GM21360 (cell line): ENCODE measurements at regions not wholly inside any gene's neighbourhood (a gene's known extent, or its start where the extent isn't known, plus 50 kb on each side); places are given as distances from the start of the nearest gene placed in this dataset.
"Not testable (repeated sequence)": the region's sequence is repeated elsewhere in the genome, so short reads cannot be mapped to it uniquely, and the experiment has no call there.

Source experiments
- ATAC-seq: cut with Tn5 transposase; IDR thresholded peaks from one replicate; pipeline ENCODE4 v1.9.1; 2021; ENCODE audit warnings: mild to moderate bottlenecking, moderate library complexity; ENCODE audit not compliant: unreplicated experiment

DNA sequence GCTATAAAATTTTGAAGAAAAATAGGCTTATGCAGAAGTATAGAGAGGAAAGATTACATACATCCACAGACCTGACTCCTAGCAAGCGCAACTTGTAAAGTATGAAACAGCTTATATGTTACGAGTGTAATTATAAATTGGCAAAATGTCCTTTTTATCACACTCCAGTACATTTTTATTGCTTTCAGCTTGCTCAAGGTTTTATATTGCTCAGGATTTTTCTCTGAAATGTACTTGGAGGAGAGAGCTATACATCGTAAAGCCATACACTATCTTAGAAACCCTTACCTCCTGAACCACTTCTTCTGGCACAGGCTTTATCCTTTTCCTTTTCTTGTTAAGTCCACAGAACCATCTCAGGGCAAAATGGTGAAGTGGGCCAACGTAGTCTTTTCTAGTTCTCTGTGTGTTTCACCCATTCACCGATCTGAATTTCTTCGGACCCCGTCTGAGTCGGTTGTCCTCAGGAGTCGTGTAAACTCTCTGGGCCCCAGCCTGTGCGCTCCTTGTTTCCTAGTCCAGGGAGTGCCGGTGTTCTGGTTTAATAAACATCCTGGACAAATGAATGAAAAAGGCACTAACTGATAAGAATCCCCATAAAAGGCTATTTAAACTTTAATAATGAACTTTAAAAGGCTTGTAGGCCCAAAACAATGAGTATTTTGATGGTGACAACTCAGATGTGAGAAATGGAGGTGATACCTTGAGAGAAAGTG is 150.2 kb upstream of the SPATA31A3 start:
- ATAC-seq: not testable (repeated sequence)

GRCh38 chr9:67136376-67136775 is 144.0 kb upstream of the SPATA31A3 start:
- ATAC-seq: not testable (repeated sequence)

- ATAC-seq: not testable (repeated sequence)
Measured at GRCh38 chr9:67133124-67133523, 140.8 kb upstream of the SPATA31A3 start.

DNA sequence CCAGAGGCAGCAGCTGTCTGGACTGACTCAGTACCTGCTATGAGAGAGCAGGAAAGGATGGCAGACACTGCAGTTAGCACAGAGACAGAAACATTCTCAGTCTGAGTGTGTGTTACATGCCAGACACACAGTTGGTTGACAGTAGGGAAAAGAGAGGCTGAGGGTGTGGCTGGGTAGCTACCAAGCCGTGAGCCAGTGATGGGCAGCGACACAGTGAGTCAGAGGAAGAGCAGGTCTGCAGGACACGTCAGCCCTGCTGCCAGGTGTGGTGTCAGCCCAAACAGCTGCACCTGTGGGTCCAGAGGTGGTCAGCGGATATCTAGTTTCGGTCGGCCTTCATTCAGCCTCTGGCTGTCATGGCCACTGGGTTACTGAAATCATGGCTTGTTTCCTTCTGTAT is 124.4 kb upstream of the SPATA31A3 start:
- not testable (repeated sequence) for ATAC-seq

DNA sequence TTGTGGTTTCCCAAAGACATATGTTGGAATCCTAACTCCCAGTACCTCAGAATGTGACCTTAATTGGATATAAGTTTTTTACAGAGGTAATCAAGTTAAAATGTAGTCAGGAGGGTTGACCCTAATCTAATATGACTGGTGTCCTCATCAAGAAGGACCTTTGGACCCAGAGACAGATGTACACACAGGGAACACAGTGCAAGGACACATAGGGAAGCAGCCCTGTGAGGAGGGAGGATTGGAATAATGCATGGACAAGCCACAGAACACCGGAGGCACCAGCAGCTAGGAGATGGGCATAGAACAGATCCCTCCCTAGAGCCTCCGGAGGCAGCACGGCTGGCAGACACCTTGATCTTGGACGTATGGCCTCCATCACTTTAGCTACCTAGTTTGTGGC is 119.8 kb upstream of the SPATA31A3 start:
- not testable (repeated sequence) for ATAC-seq

DNA sequence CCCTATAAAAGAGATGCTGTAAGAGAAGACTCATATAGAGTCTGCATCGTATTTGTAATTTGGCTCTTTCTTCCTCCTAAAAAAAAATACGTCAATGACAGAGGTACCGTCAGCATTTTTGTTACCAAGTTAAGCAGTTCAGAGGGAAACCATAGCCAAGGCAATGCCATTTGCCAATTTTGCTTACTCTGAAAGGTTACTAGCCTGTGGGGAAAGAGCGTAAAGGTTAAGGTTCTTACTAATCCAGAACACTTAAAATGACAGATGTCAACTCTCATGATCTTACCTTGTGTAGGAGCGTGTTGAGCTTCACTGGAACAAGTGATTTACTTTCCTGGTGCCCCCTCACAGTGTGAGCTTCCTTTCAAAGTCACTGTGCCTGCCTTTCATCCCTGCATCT is 119.4 kb upstream of the SPATA31A3 start:
- not testable (repeated sequence) for ATAC-seq

GRCh38 chr9:67109859-67110258 is 117.5 kb upstream of the SPATA31A3 start:
- ATAC-seq: not testable (repeated sequence)

DNA sequence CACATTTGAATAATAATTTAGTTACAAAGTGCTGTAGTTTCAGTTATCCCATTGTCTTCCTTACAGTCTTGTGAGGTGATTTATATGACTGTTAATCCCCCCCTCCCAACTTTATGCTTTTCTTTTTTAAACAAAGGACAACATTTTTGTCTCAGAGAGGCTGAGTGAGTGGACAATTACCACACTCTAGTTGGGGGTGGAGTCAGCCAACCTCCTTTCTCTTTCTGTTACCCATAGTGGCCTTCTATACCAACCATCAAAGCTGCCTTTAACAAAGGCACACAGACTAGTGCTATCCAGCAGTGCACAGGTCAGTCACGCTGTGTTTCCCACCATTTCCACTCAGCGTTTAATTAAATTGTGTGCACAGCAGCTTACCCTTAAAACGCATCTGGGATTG is 114.3 kb upstream of the SPATA31A3 start:
- ATAC-seq: not testable (repeated sequence)

- not testable (repeated sequence) for ATAC-seq
Measured at GRCh38 chr9:67102506-67103276, 110.3 kb upstream of the SPATA31A3 start.

DNA sequence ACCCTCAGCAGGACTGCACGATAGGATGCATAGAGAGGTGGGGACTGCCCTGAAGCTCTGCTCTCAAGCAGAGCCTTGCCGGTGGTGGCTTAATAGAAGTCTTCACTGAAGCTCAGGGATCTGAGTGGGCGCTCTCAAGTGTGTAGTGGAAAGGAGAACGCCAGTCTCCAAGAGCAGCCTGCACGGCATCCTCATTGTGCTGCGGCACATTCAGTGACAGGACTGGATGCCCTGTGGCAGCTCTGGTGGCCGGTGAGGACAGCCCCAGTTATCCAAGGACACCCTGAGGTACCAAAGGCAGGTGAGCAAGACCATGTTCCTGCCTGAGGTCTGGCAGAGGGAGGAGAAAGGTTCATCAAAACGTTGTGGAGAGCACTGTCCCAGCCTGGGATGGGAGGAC is 98.8 kb upstream of the SPATA31A3 start:
- ATAC-seq: not testable (repeated sequence)

DNA sequence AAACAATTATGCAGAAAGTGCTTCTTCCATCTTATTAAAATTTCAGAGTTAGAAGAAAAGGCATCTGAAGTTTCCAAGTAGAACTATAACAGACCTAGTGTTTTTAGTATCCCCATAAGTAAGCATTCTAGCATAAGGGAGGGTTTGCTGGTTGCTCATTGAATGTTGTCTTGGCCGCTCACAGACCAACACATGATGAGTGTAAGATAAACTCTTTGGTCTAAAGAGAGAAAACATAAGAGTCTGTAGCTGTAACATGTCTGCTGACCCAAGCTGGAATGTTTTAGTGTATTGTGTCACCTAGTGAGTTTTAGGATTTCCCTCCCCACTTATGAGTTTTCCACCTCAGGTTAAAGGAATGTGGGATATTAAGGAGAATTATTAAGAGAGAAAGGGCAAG is 94.5 kb upstream of the SPATA31A3 start:
- ATAC-seq: not testable (repeated sequence)

DNA sequence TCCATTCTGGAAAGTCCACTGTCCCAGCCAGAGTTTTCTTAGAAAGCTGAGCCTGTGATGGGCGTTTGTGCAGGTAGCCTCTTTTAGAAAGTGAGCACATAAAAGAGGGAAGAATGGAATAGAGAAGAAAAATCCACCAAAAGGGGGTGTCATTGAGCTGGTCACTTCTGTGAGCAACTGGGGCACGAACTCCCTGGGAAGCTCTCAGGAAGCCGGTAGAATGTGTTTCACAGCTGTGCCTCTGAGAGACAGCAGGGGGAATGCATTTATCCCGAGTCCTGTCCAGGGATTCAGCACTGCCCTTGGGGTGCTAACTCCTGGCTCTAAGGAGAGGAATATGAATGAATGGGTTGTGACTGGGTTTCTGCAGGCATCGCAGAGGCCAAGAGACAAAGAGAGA is 73.8 kb upstream of the SPATA31A3 start:
- not testable (repeated sequence) for ATAC-seq

GRCh38 chr9:67058898-67059715 is 66.8 kb upstream of the SPATA31A3 start:
- not testable (repeated sequence) for ATAC-seq
